Neural cell (in vitro differentiated cells): ENCODE measurements at regions not wholly inside any gene's neighbourhood (a gene's known extent, or its start where the extent isn't known, plus 50 kb on each side); places are given as distances from the start of the nearest gene placed in this dataset.

Experiments
- H2AFZ ChIP-seq: fragments of 200-600, 300-800 bp; sonication (generic), shearing (Covaris generic); 2 replicates; pipeline ENCODE4 v1.6.0; 2014; ENCODE audit warnings: low read depth, mild to moderate bottlenecking, antibody characterized with exemption, low read length, moderate library complexity
- H3F3A ChIP-seq: fragments of 200-600 bp; shearing (Covaris generic); 2 replicates; pipeline ENCODE4 v1.6.1; 2016; ENCODE audit warnings: mild to moderate bottlenecking, moderate library complexity, mixed read lengths, antibody characterized with exemption, low read length; ENCODE audit not compliant: insufficient read depth, poor library complexity, severe bottlenecking
- H3K27ac ChIP-seq: fragments of 200-600, 300-800 bp; sonication (generic), shearing (Covaris generic); 2 replicates; pipeline ENCODE4 v1.5.1; 2014; ENCODE audit warnings: mild to moderate bottlenecking, low read length, moderate library complexity
- H3K27me3 ChIP-seq: fragments of 300-800, 200-600 bp; sonication (generic), shearing (Covaris generic); 2 replicates; pipeline ENCODE4 v1.6.0; 2014; ENCODE audit warnings: mild to moderate bottlenecking, low read depth, low read length, moderate library complexity; ENCODE audit not compliant: insufficient read depth
- H3K36me3 ChIP-seq: fragments of 300-800, 200-600 bp; sonication (generic), shearing (Covaris generic); 2 replicates; pipeline ENCODE4 v1.5.1; 2014; ENCODE audit warnings: mild to moderate bottlenecking, antibody characterized with exemption, low read length, moderate library complexity; ENCODE audit not compliant: insufficient read depth
- H3K4me2 ChIP-seq: fragments of 300-800, 200-600 bp; sonication (generic), shearing (Covaris generic); 2 replicates; pipeline ENCODE4 v1.6.0; 2014; ENCODE audit warnings: mild to moderate bottlenecking, low read length
- H3K4me3 ChIP-seq: fragments of 300-800, 200-600 bp; sonication (generic), shearing (Covaris generic); 2 replicates; pipeline ENCODE4 v1.5.1; 2014; ENCODE audit warnings: mild to moderate bottlenecking, low read length, moderate library complexity
- H3K79me2 ChIP-seq: fragments of 200-600 bp; shearing (Covaris generic); replicated peaks from 2 replicates; pipeline ENCODE4 v1.6.0; 2014; ENCODE audit warnings: mild to moderate bottlenecking, low read length, moderate library complexity; ENCODE audit not compliant: insufficient read depth
- H3K9ac ChIP-seq: fragments of 300-800, 200-600 bp; sonication (generic), shearing (Covaris generic); 2 replicates; pipeline ENCODE4 v1.6.1; 2016; ENCODE audit warnings: mild to moderate bottlenecking, low read length, mixed read lengths
- H3K9me2 ChIP-seq: fragments of 200-600 bp; shearing (Covaris generic); 2 replicates; pipeline ENCODE4 v1.6.1; 2016; ENCODE audit warnings: mild to moderate bottlenecking, low read length, mixed read lengths; ENCODE audit not compliant: insufficient read depth
- H3K9me3 ChIP-seq: fragments of 200-600, 300-800 bp; sonication (generic), shearing (Covaris generic); 2 replicates; pipeline ENCODE4 v1.6.1; 2016; ENCODE audit warnings: mild to moderate bottlenecking, mixed run types, low read length, moderate library complexity, mixed read lengths
- H4K20me1 ChIP-seq: fragments of 200-600 bp; shearing (Covaris generic); 2 replicates; pipeline ENCODE4 v1.6.1; 2016; ENCODE audit warnings: mild to moderate bottlenecking, mixed run types; ENCODE audit not compliant: insufficient read depth
- EP300 ChIP-seq: fragments of 450-650 bp; conservative IDR thresholded peaks from 2 replicates; pipeline ENCODE4 v1.6.1; 2014; ENCODE audit warnings: antibody characterized with exemption, mild to moderate bottlenecking, moderate library complexity; ENCODE audit not compliant: poor library complexity, severe bottlenecking
- EZH2 ChIP-seq: fragments of 200-600, 300-800 bp; shearing (Covaris generic), sonication (generic); IDR thresholded peaks from 2 replicates; pipeline ENCODE4 v1.6.1; 2014; ENCODE audit warnings: antibody characterized with exemption, low read length, borderline replicate concordance, mild to moderate bottlenecking; ENCODE audit not compliant: insufficient read depth, poor library complexity, severe bottlenecking
- POLR2AphosphoS5 ChIP-seq: IDR thresholded peaks from 2 replicates; pipeline ENCODE4 v1.6.1; 2012
- RAD21 ChIP-seq: fragments of 450-650 bp; conservative IDR thresholded peaks from 2 replicates; pipeline ENCODE4 v1.6.1; 2014; ENCODE audit warnings: antibody characterized with exemption, mild to moderate bottlenecking, moderate library complexity
- REST ChIP-seq: IDR thresholded peaks from 2 replicates; pipeline ENCODE4 v1.6.1; 2012; ENCODE audit warnings: borderline replicate concordance
- SMC3 ChIP-seq: fragments of 450-650 bp; conservative IDR thresholded peaks from 2 replicates; pipeline ENCODE4 v1.6.1; 2014; ENCODE audit warnings: antibody characterized with exemption, mild to moderate bottlenecking, moderate library complexity; ENCODE audit not compliant: poor library complexity
- TAF1 ChIP-seq: IDR thresholded peaks from 2 replicates; pipeline ENCODE4 v1.6.1; 2012; ENCODE audit warnings: low read depth
- TF ChIP-seq, protein P1 (sequence below): fragments of 450-650 bp; IDR thresholded peaks from 2 replicates; pipeline ENCODE4 v1.5.1; 2014; ENCODE audit warnings: antibody characterized with exemption, mild to moderate bottlenecking, moderate library complexity; ENCODE audit not compliant: poor library complexity, severe bottlenecking

DNA sequence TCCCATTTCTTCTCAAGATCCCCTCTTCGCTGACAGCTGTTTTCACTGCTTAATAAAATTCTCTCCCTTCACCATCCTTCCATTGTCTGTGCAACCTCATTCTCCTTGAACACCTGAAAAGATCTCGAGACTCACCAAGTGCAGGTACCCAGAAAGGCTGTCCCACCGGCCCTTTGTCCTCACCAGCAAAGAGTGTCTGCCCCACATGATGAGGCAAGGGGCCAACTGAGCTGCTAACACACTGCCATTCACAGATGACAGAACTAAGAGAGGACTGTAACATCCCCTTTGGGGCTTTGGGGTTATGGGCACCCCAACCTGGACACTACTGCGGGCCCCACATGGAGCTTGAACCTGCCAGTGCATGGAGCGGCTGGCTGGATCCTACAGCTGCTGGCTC, 771.4 kb upstream of the MIR17HG start:
- H3F3A ChIP-seq: no peaks in the 10 kb centered on the region
- no peaks in the 10 kb centered on the region for H3K9me2 ChIP-seq
- H3K4me3 ChIP-seq: no peak overlapping the region
- no peak for TF ChIP-seq TAF1
- no peaks in the 10 kb centered on the region for H3K36me3 ChIP-seq
- H3K27ac ChIP-seq: no peak overlapping the region
- no peaks in the 10 kb centered on the region for H3K27me3 ChIP-seq
- no peak overlapping the region for H3K9ac ChIP-seq
- H3K4me2 ChIP-seq: no peak overlapping the region
- no peak overlapping the region for H2AFZ ChIP-seq
- no peaks in the 10 kb centered on the region for H4K20me1 ChIP-seq
- H3K9me3 ChIP-seq: no peaks in the 10 kb centered on the region
- no peaks in the 10 kb centered on the region for H3K79me2 ChIP-seq

GRCh38 chr13:90577726-90578125, 769.8 kb upstream of the MIR17HG start:
- Histone ChIP-seq H3K27me3 (no peaks in the 10 kb centered on the region), H2AFZ (no peak overlapping the region), H3K36me3 (no peaks in the 10 kb centered on the region), H3K79me2 (no peaks in the 10 kb centered on the region), H3K9me2 (no peaks in the 10 kb centered on the region), H3K9me3 (no peaks in the 10 kb centered on the region), H3K27ac (no peak overlapping the region), H3K9ac (no peak overlapping the region), H3K4me2 (no peak overlapping the region), H4K20me1 (no peaks in the 10 kb centered on the region), H3F3A (no peaks in the 10 kb centered on the region), H3K4me3 (no peak overlapping the region)
- TF ChIP-seq, protein P1, sequence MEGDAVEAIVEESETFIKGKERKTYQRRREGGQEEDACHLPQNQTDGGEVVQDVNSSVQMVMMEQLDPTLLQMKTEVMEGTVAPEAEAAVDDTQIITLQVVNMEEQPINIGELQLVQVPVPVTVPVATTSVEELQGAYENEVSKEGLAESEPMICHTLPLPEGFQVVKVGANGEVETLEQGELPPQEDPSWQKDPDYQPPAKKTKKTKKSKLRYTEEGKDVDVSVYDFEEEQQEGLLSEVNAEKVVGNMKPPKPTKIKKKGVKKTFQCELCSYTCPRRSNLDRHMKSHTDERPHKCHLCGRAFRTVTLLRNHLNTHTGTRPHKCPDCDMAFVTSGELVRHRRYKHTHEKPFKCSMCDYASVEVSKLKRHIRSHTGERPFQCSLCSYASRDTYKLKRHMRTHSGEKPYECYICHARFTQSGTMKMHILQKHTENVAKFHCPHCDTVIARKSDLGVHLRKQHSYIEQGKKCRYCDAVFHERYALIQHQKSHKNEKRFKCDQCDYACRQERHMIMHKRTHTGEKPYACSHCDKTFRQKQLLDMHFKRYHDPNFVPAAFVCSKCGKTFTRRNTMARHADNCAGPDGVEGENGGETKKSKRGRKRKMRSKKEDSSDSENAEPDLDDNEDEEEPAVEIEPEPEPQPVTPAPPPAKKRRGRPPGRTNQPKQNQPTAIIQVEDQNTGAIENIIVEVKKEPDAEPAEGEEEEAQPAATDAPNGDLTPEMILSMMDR: no peak
- no peak for TF ChIP-seq POLR2AphosphoS5
- TF ChIP-seq EP300: no peak
- TF ChIP-seq RAD21: no peak
- TF ChIP-seq SMC3: no peak
- TF ChIP-seq TAF1: no peak
- TF ChIP-seq EZH2: no peak
- TF ChIP-seq REST: no peak

DNA sequence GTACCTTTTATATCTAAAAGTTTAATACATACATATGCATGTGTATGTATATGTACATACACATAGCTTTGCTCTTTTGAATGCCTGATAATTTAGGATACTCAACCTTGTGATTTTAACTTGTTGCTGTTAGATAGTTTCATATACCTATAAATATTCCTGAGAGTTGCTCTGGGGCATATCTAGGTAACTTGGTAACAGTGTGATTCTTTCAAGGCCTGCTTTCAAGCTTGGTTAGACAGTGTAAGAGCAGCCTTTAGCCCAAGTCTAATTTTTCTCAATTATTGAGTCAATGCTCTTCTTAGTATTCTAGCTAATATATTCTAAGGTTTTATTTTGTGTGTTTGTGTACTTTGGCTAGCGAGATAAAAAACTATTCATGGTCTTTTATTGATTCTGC, 762.1 kb upstream of the MIR17HG start:
- Histone ChIP-seq H3K79me2 (no peaks in the 10 kb centered on the region), H3K36me3 (no peaks in the 10 kb centered on the region)
- TF ChIP-seq, protein P1: no peak
- TF ChIP-seq EP300: no peak
- TF ChIP-seq POLR2AphosphoS5: no peak
- no peak for TF ChIP-seq RAD21

More for the DNA sequence above, 762.1 kb upstream of the MIR17HG start:
- H2AFZ ChIP-seq: no peak overlapping the region
- H3K9ac ChIP-seq: no peak overlapping the region
- no peaks in the 10 kb centered on the region for H3K27me3 ChIP-seq
- no peak overlapping the region for H3K27ac ChIP-seq
- H3F3A ChIP-seq: no peaks in the 10 kb centered on the region
- no peaks in the 10 kb centered on the region for H3K9me2 ChIP-seq
- H3K9me3 ChIP-seq: no peaks in the 10 kb centered on the region
- H4K20me1 ChIP-seq: no peaks in the 10 kb centered on the region
- no peak overlapping the region for H3K4me3 ChIP-seq
- no peak overlapping the region for H3K4me2 ChIP-seq
